H9 (cell line): ENCODE measurements at regions not wholly inside any gene's neighbourhood (a gene's known extent, or its start where the extent isn't known, plus 50 kb on each side); places are given as distances from the start of the nearest gene placed in this dataset.

Experiments
- DNase-seq: peaks from one replicate; pipeline ENCODE4 v3.0.0-alpha.2; 2017
- H2AFZ ChIP-seq: one replicate; pipeline ENCODE4 v1.6.1; 2013; ENCODE audit warnings: mild to moderate bottlenecking, low read length, control low read depth, moderate library complexity
- H2AK5ac ChIP-seq: 2 replicates; pipeline ENCODE4 v1.6.1; 2013; ENCODE audit warnings: low read length, control low read depth, mixed read lengths; ENCODE audit not compliant: insufficient read length
- H2BK120ac ChIP-seq: one replicate; pipeline ENCODE4 v1.6.1; 2013; ENCODE audit warnings: low read depth, mild to moderate bottlenecking, low read length, control low read depth, inconsistent platforms; ENCODE audit not compliant: poor library complexity, severe bottlenecking
- H2BK12ac ChIP-seq: 2 replicates; pipeline ENCODE4 v1.6.1; 2013; ENCODE audit warnings: low read length, control low read depth, mixed read lengths, low read depth; ENCODE audit not compliant: insufficient read length
- H2BK15ac ChIP-seq: 2 replicates; pipeline ENCODE4 v1.6.1; 2013; ENCODE audit warnings: low read depth, low read length, control low read depth
- H2BK20ac ChIP-seq: one replicate; pipeline ENCODE4 v1.6.1; 2013; ENCODE audit warnings: low read depth, mild to moderate bottlenecking, low read length, control low read depth, inconsistent platforms; ENCODE audit not compliant: poor library complexity, severe bottlenecking
- H2BK5ac ChIP-seq: 2 replicates; pipeline ENCODE4 v1.6.1; 2013; ENCODE audit warnings: low read length, control low read depth, mixed read lengths; ENCODE audit not compliant: insufficient read length
- H3K14ac ChIP-seq: 2 replicates; pipeline ENCODE4 v1.6.1; 2013; ENCODE audit warnings: low read length, control low read depth; ENCODE audit not compliant: insufficient read depth
- H3K18ac ChIP-seq: 2 replicates; pipeline ENCODE4 v1.6.1; 2013; ENCODE audit warnings: low read depth, mild to moderate bottlenecking, mixed read lengths, low read length, control low read depth; ENCODE audit not compliant: insufficient read length
- H3K23ac ChIP-seq: 2 replicates; pipeline ENCODE4 v1.6.1; 2013; ENCODE audit warnings: low read length, control low read depth, mixed read lengths, low read depth; ENCODE audit not compliant: insufficient read length
- H3K23me2 ChIP-seq: 2 replicates; pipeline ENCODE4 v1.6.1; 2013; ENCODE audit warnings: low read depth, mild to moderate bottlenecking, mixed read lengths, low read length, control low read depth; ENCODE audit not compliant: insufficient read length, poor library complexity, severe bottlenecking
- H3K27ac ChIP-seq: 2 replicates; pipeline ENCODE4 v1.5.1; 2013; ENCODE audit warnings: low read length, control low read depth, mixed read lengths, low read depth; ENCODE audit not compliant: insufficient read length
- H3K27me3 ChIP-seq: 2 replicates; pipeline ENCODE4 v1.6.1; 2013; ENCODE audit warnings: low read length, control low read depth, inconsistent platforms; ENCODE audit not compliant: insufficient read depth
- H3K4ac ChIP-seq: 2 replicates; pipeline ENCODE4 v1.6.1; 2013; ENCODE audit warnings: low read depth, mild to moderate bottlenecking, control low read depth, inconsistent platforms, low read length, moderate library complexity
- H3K4me1 ChIP-seq: 2 replicates; pipeline ENCODE4 v1.6.1; 2013; ENCODE audit warnings: low read length, control low read depth, inconsistent platforms; ENCODE audit not compliant: insufficient read depth
- H3K4me2 ChIP-seq: 2 replicates; pipeline ENCODE4 v1.6.1; 2013; ENCODE audit warnings: low read length, control low read depth, mixed read lengths; ENCODE audit not compliant: insufficient read length, insufficient read depth
- H3K56ac ChIP-seq: 2 replicates; pipeline ENCODE4 v1.6.1; 2013; ENCODE audit warnings: low read depth, mild to moderate bottlenecking, mixed read lengths, low read length, control low read depth; ENCODE audit not compliant: insufficient read length
- H3K79me1 ChIP-seq: 2 replicates; pipeline ENCODE4 v1.6.1; 2013; ENCODE audit warnings: low read depth, mild to moderate bottlenecking, moderate library complexity, low read length, control low read depth, inconsistent platforms; ENCODE audit not compliant: insufficient read depth, poor library complexity, severe bottlenecking
- H3K79me2 ChIP-seq: 2 replicates; pipeline ENCODE4 v1.6.1; 2013; ENCODE audit warnings: low read length, control low read depth, inconsistent platforms; ENCODE audit not compliant: insufficient read depth
- H3K9ac ChIP-seq: 2 replicates; pipeline ENCODE4 v1.6.1; 2013; ENCODE audit warnings: low read length, control low read depth, mixed read lengths; ENCODE audit not compliant: insufficient read length; ENCODE audit errors: extremely low read depth
- H3K9me3 ChIP-seq: one replicate; pipeline ENCODE4 v1.6.1; 2013; ENCODE audit warnings: low read depth, low read length, inconsistent platforms; ENCODE audit not compliant: control insufficient read depth
- H3T11ph ChIP-seq: one replicate; pipeline ENCODE4 v1.6.1; 2013; ENCODE audit warnings: mild to moderate bottlenecking, low read length, control low read depth, inconsistent platforms
- H4K20me1 ChIP-seq: one replicate; pipeline ENCODE4 v1.6.1; 2013; ENCODE audit not compliant: control insufficient read depth, insufficient read length, insufficient read depth
- H4K5ac ChIP-seq: 2 replicates; pipeline ENCODE4 v1.6.1; 2013; ENCODE audit warnings: low read depth, mild to moderate bottlenecking, mixed read lengths, low read length, control low read depth; ENCODE audit not compliant: insufficient read length
- H4K8ac ChIP-seq: replicated peaks from 2 replicates; pipeline ENCODE4 v1.6.1; 2013; ENCODE audit warnings: low read length, control low read depth, mixed read lengths, low read depth; ENCODE audit not compliant: insufficient read length
- H4K91ac ChIP-seq: 2 replicates; pipeline ENCODE4 v1.6.1; 2013; ENCODE audit warnings: low read depth, mild to moderate bottlenecking, moderate library complexity, mixed read lengths, low read length, control low read depth; ENCODE audit not compliant: insufficient read length
- H3K27ac Mint-ChIP-seq, 3 experiments: 2 replicates in 2 of 3; 3 replicates in 1 of 3; pipeline ENCODE4 v1.8.0; 2020 to 2021; ENCODE audit warnings: mixed read lengths in 3 of 3, mild to moderate bottlenecking in 1 of 3, moderate library complexity in 1 of 3
- H3K27me3 Mint-ChIP-seq: 2 replicates; pipeline ENCODE4 v1.8.0; 2021; ENCODE audit warnings: low read depth, mild to moderate bottlenecking, moderate library complexity, mixed read lengths
- H3K36me3 Mint-ChIP-seq, 3 experiments: 2 replicates in 2 of 3; 3 replicates in 1 of 3; pipeline ENCODE4 v1.8.0; 2020 to 2021; ENCODE audit warnings: low read depth in 3 of 3, mixed read lengths in 3 of 3; ENCODE audit not compliant: insufficient read depth in 1 of 3
- H3K4me1 Mint-ChIP-seq, 2 experiments: 2 replicates each; pipeline ENCODE4 v1.8.0; 2020; ENCODE audit warnings: mixed read lengths in 2 of 2
- H3K4me3 Mint-ChIP-seq, 2 experiments: 2 replicates in 1 of 2; 3 replicates in 1 of 2; pipeline ENCODE4 v1.8.0; 2020 to 2021; ENCODE audit warnings: mild to moderate bottlenecking in 2 of 2, mixed read lengths in 2 of 2, moderate library complexity in 1 of 2
- H3K9me3 Mint-ChIP-seq, 2 experiments: 2 replicates in 1 of 2; 3 replicates in 1 of 2; pipeline ENCODE4 v1.8.0; 2020; ENCODE audit warnings: mild to moderate bottlenecking in 2 of 2, mixed read lengths in 2 of 2, moderate library complexity in 1 of 2
- WGBS: extraction: QIAGEN DNeasy Blood & Tissue Kit; methylation state at CpG from one replicate; pipeline ENCODE4 v1.1.7; 2013; ENCODE audit warnings: missing lambda C conversion rate, low lambda C conversion rate, mixed read lengths; ENCODE audit not compliant: insufficient read length; ENCODE audit errors: extremely low coverage; 5-methylcytosine and 5-hydroxymethylcytosine counted together
- TF ChIP-seq, protein P1 (sequence below): fragments of 200-600 bp; sonication (generic); conservative IDR thresholded peaks from 3 replicates; pipeline ENCODE4 v1.8.0; 2021; ENCODE audit warnings: antibody characterized with exemption, mild to moderate bottlenecking

DNA sequence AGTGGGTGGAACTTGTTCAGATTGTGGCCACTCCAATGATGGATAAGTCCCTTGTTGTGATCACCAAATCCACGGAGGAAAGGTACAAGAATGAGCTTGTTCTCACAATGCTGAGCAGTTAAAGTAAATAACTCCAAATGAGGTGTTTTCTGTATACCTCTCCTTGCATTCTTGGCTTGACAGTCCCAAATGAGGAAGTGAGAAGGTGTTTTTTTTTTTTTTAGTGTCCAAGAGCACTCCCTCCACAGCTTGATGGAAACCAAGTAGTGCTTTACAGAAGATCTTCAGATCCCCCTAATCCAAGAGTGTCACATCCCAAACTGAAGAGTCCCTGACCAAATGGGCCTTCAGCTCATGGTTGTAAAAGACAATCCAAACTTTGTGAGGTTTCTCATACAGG lies 153.6 kb downstream of the ATP23 start:
- Histone ChIP-seq H3K23me2 (peaks cover 3% of the 10 kb centered on the region), H2BK5ac (no peak overlapping the region), H2BK120ac (no peak overlapping the region), H2AK5ac (no peak overlapping the region), H3K79me2 (no peaks in the 10 kb centered on the region), H3K4ac (no peak overlapping the region), H2BK12ac (no peak overlapping the region), H3K18ac (no peak overlapping the region), H4K91ac (no peak overlapping the region), H4K5ac (no peak overlapping the region), H3K27ac (no peak overlapping the region), H3K23ac (no peak overlapping the region), H3K14ac (no peak overlapping the region), H2AFZ (no peak overlapping the region), H3K79me1 (no peaks in the 10 kb centered on the region), H3K56ac (no peak overlapping the region), H3K4me2 (no peak overlapping the region), H4K20me1 (no peaks in the 10 kb centered on the region), H2BK20ac (no peak overlapping the region), H3K27me3 (no peaks in the 10 kb centered on the region), H3T11ph (no peak overlapping the region), H3K9ac (no peak overlapping the region), H3K9me3 (no peaks in the 10 kb centered on the region), H3K4me1 (no peaks in the 10 kb centered on the region), H4K8ac (no peak overlapping the region), H2BK15ac (no peak overlapping the region)
- WGBS, result no CpG with 5 or more reads among the region's 1 CpG
- peaks cover 2 to 11% of the 10 kb centered on the region in 2 experiments; a peak in 4 of 5 replicates for H3K9me3 Mint-ChIP-seq
- no peak for DNase-seq
- no peaks in the 10 kb centered on the region for H3K4me1 Mint-ChIP-seq
- H3K27me3 Mint-ChIP-seq, result peaks cover 2% of the 10 kb centered on the region
- peaks cover 0 to 4% (median 0%) of the 10 kb centered on the region in 3 experiments; a peak in 1 of 7 replicates for H3K36me3 Mint-ChIP-seq
- H3K27ac Mint-ChIP-seq, result no peak overlapping the region
- TF ChIP-seq, protein P1, sequence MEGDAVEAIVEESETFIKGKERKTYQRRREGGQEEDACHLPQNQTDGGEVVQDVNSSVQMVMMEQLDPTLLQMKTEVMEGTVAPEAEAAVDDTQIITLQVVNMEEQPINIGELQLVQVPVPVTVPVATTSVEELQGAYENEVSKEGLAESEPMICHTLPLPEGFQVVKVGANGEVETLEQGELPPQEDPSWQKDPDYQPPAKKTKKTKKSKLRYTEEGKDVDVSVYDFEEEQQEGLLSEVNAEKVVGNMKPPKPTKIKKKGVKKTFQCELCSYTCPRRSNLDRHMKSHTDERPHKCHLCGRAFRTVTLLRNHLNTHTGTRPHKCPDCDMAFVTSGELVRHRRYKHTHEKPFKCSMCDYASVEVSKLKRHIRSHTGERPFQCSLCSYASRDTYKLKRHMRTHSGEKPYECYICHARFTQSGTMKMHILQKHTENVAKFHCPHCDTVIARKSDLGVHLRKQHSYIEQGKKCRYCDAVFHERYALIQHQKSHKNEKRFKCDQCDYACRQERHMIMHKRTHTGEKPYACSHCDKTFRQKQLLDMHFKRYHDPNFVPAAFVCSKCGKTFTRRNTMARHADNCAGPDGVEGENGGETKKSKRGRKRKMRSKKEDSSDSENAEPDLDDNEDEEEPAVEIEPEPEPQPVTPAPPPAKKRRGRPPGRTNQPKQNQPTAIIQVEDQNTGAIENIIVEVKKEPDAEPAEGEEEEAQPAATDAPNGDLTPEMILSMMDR, result no peak
- H3K4me3 Mint-ChIP-seq, result no peak overlapping the region
